OCI-LY1 (cell line): ENCODE measurements at regions not wholly inside any gene's neighbourhood (a gene's known extent, or its start where the extent isn't known, plus 50 kb on each side); places are given as distances from the start of the nearest gene placed in this dataset.

ENCODE experiments used
- EZH2 ChIP-seq: fragments of 200-600 bp; sonication (generic), shearing (Covaris generic); IDR thresholded peaks from 2 replicates; pipeline ENCODE4 v1.8.0; 2017; ENCODE audit warnings: borderline replicate concordance, mixed run types, mild to moderate bottlenecking, antibody characterized with exemption, low read length, moderate library complexity, mixed read lengths
- TF ChIP-seq, protein P1 (sequence below): fragments of 200-600 bp; sonication (generic), shearing (Covaris generic); IDR thresholded peaks from 2 replicates; pipeline ENCODE4 v1.5.1; 2017; ENCODE audit warnings: mild to moderate bottlenecking, antibody characterized with exemption, low read length, moderate library complexity, mixed read lengths

DNA sequence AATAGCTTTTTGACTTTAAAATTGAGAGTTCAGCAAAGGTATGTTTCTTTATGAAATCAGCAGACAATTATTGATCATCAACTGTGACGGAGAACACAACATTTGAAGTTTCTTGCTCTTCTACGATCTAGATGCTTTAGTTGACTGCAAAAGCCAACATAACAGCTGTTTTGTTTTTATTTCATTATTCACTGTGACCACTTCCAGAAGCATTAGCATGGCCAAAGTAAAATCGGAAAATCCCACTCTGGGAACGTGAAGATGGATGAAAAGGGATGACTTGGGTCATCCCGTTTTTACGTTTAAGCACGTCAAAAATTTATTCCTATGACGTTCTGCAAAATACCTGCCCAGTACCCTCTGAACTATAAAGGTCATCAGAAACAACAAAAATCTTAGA is 833.0 kb upstream of the ADAMTS5 start:
- TF ChIP-seq, protein P1, sequence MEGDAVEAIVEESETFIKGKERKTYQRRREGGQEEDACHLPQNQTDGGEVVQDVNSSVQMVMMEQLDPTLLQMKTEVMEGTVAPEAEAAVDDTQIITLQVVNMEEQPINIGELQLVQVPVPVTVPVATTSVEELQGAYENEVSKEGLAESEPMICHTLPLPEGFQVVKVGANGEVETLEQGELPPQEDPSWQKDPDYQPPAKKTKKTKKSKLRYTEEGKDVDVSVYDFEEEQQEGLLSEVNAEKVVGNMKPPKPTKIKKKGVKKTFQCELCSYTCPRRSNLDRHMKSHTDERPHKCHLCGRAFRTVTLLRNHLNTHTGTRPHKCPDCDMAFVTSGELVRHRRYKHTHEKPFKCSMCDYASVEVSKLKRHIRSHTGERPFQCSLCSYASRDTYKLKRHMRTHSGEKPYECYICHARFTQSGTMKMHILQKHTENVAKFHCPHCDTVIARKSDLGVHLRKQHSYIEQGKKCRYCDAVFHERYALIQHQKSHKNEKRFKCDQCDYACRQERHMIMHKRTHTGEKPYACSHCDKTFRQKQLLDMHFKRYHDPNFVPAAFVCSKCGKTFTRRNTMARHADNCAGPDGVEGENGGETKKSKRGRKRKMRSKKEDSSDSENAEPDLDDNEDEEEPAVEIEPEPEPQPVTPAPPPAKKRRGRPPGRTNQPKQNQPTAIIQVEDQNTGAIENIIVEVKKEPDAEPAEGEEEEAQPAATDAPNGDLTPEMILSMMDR: no peak
- no peak for TF ChIP-seq EZH2
